Brain microvascular endothelial cell (primary cell): ENCODE measurements at regions not wholly inside any gene's neighbourhood (a gene's known extent, or its start where the extent isn't known, plus 50 kb on each side); places are given as distances from the start of the nearest gene placed in this dataset.
"Not testable (repeated sequence)": the region's sequence is repeated elsewhere in the genome, so short reads cannot be mapped to it uniquely, and the experiment has no call there.

Source experiments
- DNase-seq: peaks from one replicate; pipeline ENCODE4 v3.0.0-alpha.2; 2020
- H3K27ac ChIP-seq: fragments of 250-450 bp; sonication (Bioruptor Pico); 2 replicates; pipeline ENCODE4 v1.5.1; 2020; ENCODE audit warnings: mild to moderate bottlenecking, moderate library complexity
- H3K27me3 ChIP-seq: fragments of 250-450 bp; sonication (Bioruptor Pico); replicated peaks from 2 replicates; pipeline ENCODE4 v1.5.1; 2020; ENCODE audit warnings: mild to moderate bottlenecking
- H3K36me3 ChIP-seq: fragments of 250-450 bp; sonication (Bioruptor Pico); replicated peaks from 2 replicates; pipeline ENCODE4 v1.5.1; 2020; ENCODE audit warnings: mild to moderate bottlenecking
- H3K4me3 ChIP-seq: 2 replicates; pipeline ENCODE4 v1.5.1; 2011; ENCODE audit warnings: low read depth, mild to moderate bottlenecking, control low read depth, low read length, moderate library complexity
- CTCF ChIP-seq: IDR thresholded peaks from 2 replicates; pipeline ENCODE4 v1.5.1; 2011; ENCODE audit warnings: low read depth, mild to moderate bottlenecking, moderate library complexity, low read length, control low read depth, inconsistent platforms; ENCODE audit errors: missing control alignments
- in situ Hi-C: cut with HindIII; loops from 2 replicates; pipeline ENCODE4 v1.10.0; 2017; ENCODE audit warnings: low sequenced_read_pairs, low pct_ligation_motif_present

GRCh38 chr21:31801551-31802219, 69.8 kb upstream of the SCAF4 start:
- Histone ChIP-seq H3K27me3 (no peaks in the 10 kb centered on the region), H3K36me3 (no peaks in the 10 kb centered on the region), H3K27ac (no peak overlapping the region), H3K4me3 (no peak overlapping the region)
- DNase-seq: no peak
- in situ Hi-C loops: no loop called here
- TF ChIP-seq CTCF: no peak

GRCh38 chr21:31798842-31799704, 67.2 kb upstream of the SCAF4 start:
- no peak overlapping the region for H3K27ac ChIP-seq
- H3K27me3 ChIP-seq: no peaks in the 10 kb centered on the region
- DNase-seq: peak; percentile 15
- TF ChIP-seq CTCF: no peak
- H3K36me3 ChIP-seq: no peaks in the 10 kb centered on the region
- H3K4me3 ChIP-seq: no peak overlapping the region
- in situ Hi-C loops: no loop called here

- Histone ChIP-seq H3K36me3 (no peaks in the 10 kb centered on the region), H3K27ac (no peak overlapping the region), H3K4me3 (no peak overlapping the region), H3K27me3 (no peaks in the 10 kb centered on the region)
- in situ Hi-C loops: no loop called here
- no peak for DNase-seq
- TF ChIP-seq CTCF: no peak
Measured at GRCh38 chr21:31795992-31796391, 64.1 kb upstream of the SCAF4 start.

GRCh38 chr21:31790420-31790819, 58.5 kb upstream of the SCAF4 start:
- H3K27ac ChIP-seq, in situ Hi-C loops, H3K27me3 ChIP-seq, H3K4me3 ChIP-seq, H3K36me3 ChIP-seq, DNase-seq: not testable (repeated sequence)

- Histone ChIP-seq H3K36me3 (no peaks in the 10 kb centered on the region), H3K27me3 (no peaks in the 10 kb centered on the region), H3K27ac (no peak overlapping the region), H3K4me3 (no peak overlapping the region)
- in situ Hi-C loops: no loop called here
- no peak for TF ChIP-seq CTCF
- no peak for DNase-seq
Measured at GRCh38 chr21:31788581-31788980, 56.7 kb upstream of the SCAF4 start.

GRCh38 chr21:31787691-31788090, 55.8 kb upstream of the SCAF4 start:
- in situ Hi-C loops, H3K27me3 ChIP-seq, H3K27ac ChIP-seq, DNase-seq, H3K36me3 ChIP-seq, H3K4me3 ChIP-seq: not testable (repeated sequence)
